A549 (cell line): ENCODE measurements at regions not wholly inside any gene's neighbourhood (a gene's known extent, or its start where the extent isn't known, plus 50 kb on each side); places are given as distances from the start of the nearest gene placed in this dataset.

ENCODE experiments used
- ATAC-seq, 2 experiments: fragments of 200-7000 bp in 1 of 2; fragments of >200 bp in 1 of 2; cut with Nextera tagmentation in 1 of 2; cut with Tn5 transposase in 1 of 2; 3 replicates each; pipeline versions ENCODE4 v1.8.0 to v1.9.1; 2018 to 2020; ENCODE audit warnings: mild to moderate bottlenecking in 1 of 2, moderate library complexity in 1 of 2
- CTCF ChIA-PET: fragments of 300-600 bp; sonication (Branson Sonifier 250); formaldehyde crosslinking; extraction: SDS; loops from one replicate; lab custom pipeline; 2021; ENCODE audit warnings: antibody characterized with exemption, inconsistent platforms; lab: Yijun Ruan, JAX
- POLR2A ChIA-PET: fragments of 350-600 bp; formaldehyde crosslinking; extraction: SDS; loops from one replicate; lab custom pipeline; 2021; ENCODE audit warnings: antibody characterized with exemption, inconsistent platforms; lab: Yijun Ruan, JAX
- DNase-seq, 2 experiments: peaks; one replicate each; pipeline versions ENCODE4 v3.0.0 to v3.0.0-alpha.2; 2011 to 2016; ENCODE audit warnings: low read depth in 1 of 2, low spot score in 1 of 2
- FAIRE-seq: peaks from 2 replicates; lab custom pipeline; 2011; peaks lifted over from hg19 to GRCh38; lab: Jason Lieb, UNC
- H3K27ac ChIP-seq, 2 experiments: fragments of >200 bp; sonication (Bioruptor Twin); formaldehyde crosslinking; 3 replicates each; pipeline ENCODE4 v1.5.1; 2016 to 2017
- H3K4me1 ChIP-seq: fragments of >200 bp; sonication (Bioruptor Twin); formaldehyde crosslinking; 3 replicates; pipeline ENCODE4 v1.6.1; 2016
- H3K4me2 ChIP-seq: fragments of >200 bp; sonication (Bioruptor Twin); formaldehyde crosslinking; 3 replicates; pipeline ENCODE4 v1.6.1; 2016
- H3K4me3 ChIP-seq: fragments of >200 bp; sonication (Bioruptor Twin); formaldehyde crosslinking; 3 replicates; pipeline ENCODE4 v1.5.1; 2016
- H3K9me3 ChIP-seq: fragments of >200 bp; sonication (Bioruptor Twin); formaldehyde crosslinking; 3 replicates; pipeline ENCODE4 v1.6.1; 2016
- CBX2 ChIP-seq: fragments of 200-600 bp; sonication (generic); IDR thresholded peaks from 2 replicates; pipeline ENCODE4 v1.6.1; 2016; ENCODE audit warnings: low read depth, mild to moderate bottlenecking, borderline replicate concordance
- CHD4 ChIP-seq: fragments of 200-600 bp; sonication (generic); IDR thresholded peaks from 2 replicates; pipeline ENCODE4 v1.6.1; 2016; ENCODE audit warnings: antibody characterized with exemption, mild to moderate bottlenecking, borderline replicate concordance
- FOSB ChIP-seq: fragments of 250-450 bp; sonication (Bioruptor Pico); IDR thresholded peaks from 2 replicates; pipeline ENCODE4 v1.5.0; 2020; ENCODE audit warnings: mild to moderate bottlenecking, moderate library complexity
- FOSL2 ChIP-seq, 2 experiments: fragments of 450-650 bp in 1 of 2; fragments of >200 bp in 1 of 2; sonication (Bioruptor Twin) in 1 of 2; formaldehyde crosslinking; IDR thresholded peaks; 2 replicates each; pipeline versions ENCODE4 v1.5.0 to v1.6.1; 2016 to 2020; ENCODE audit warnings: mild to moderate bottlenecking in 1 of 2, moderate library complexity in 1 of 2
- FOXS1 ChIP-seq: fragments of 250-450 bp; sonication (Bioruptor Pico); IDR thresholded peaks from 2 replicates; pipeline ENCODE4 v1.5.0; 2020; ENCODE audit warnings: mild to moderate bottlenecking, moderate library complexity
- GATA3 ChIP-seq: IDR thresholded peaks from 2 replicates; pipeline ENCODE4 v1.6.1; 2012; ENCODE audit warnings: borderline replicate concordance
- HOXA7 ChIP-seq: fragments of 250-450 bp; sonication (Bioruptor Pico); IDR thresholded peaks from 2 replicates; pipeline ENCODE4 v1.5.0; 2020; ENCODE audit warnings: mild to moderate bottlenecking, moderate library complexity
- JUNB ChIP-seq: fragments of >200 bp; sonication (Bioruptor Twin); formaldehyde crosslinking; IDR thresholded peaks from 2 replicates; pipeline ENCODE4 v1.6.1; 2016
- MAFK ChIP-seq: fragments of 450-650 bp; IDR thresholded peaks from 2 replicates; pipeline ENCODE4 v1.6.1; 2014; ENCODE audit not compliant: partially characterized antibody
- RAD21 ChIP-seq, 2 experiments: fragments of >200 bp in 1 of 2; sonication (Bioruptor Twin) in 1 of 2; formaldehyde crosslinking in 1 of 2; IDR thresholded peaks in 1 of 2; conservative IDR thresholded peaks in 1 of 2; 2 replicates in 1 of 2; 3 replicates in 1 of 2; pipeline ENCODE4 v1.6.1; 2012 to 2018; ENCODE audit warnings: inconsistent platforms in 1 of 2
- SMC3 ChIP-seq: fragments of >200 bp; sonication (Bioruptor Twin); formaldehyde crosslinking; IDR thresholded peaks from 3 replicates; pipeline ENCODE4 v1.6.1; 2018; ENCODE audit warnings: inconsistent platforms
- SREBF2 ChIP-seq: fragments of 450-650 bp; IDR thresholded peaks from 2 replicates; pipeline ENCODE4 v1.6.1; 2014; ENCODE audit warnings: mild to moderate bottlenecking, moderate library complexity
- TFCP2L1 ChIP-seq: fragments of 250-450 bp; sonication (Bioruptor Pico); IDR thresholded peaks from 2 replicates; pipeline ENCODE4 v1.5.0; 2021; ENCODE audit warnings: mild to moderate bottlenecking
- ZC3H11A ChIP-seq: fragments of 450-650 bp; IDR thresholded peaks from 2 replicates; pipeline ENCODE4 v1.6.1; 2014; ENCODE audit warnings: antibody characterized with exemption, mild to moderate bottlenecking
- ZFP36 ChIP-seq: fragments of 450-650 bp; IDR thresholded peaks from 2 replicates; pipeline ENCODE4 v1.6.1; 2014; ENCODE audit warnings: borderline replicate concordance; ENCODE audit not compliant: partially characterized antibody
- WGBS: methylation state at CpG from one replicate; pipeline ENCODE4 v1.1.6; 2017; ENCODE audit errors: missing lambda C conversion rate; 5-methylcytosine and 5-hydroxymethylcytosine counted together
- TF ChIP-seq, protein P1 (sequence below): fragments of 250-450 bp; sonication (Bioruptor Pico); IDR thresholded peaks from 2 replicates; pipeline ENCODE4 v1.5.0; 2020; ENCODE audit warnings: low read depth, mild to moderate bottlenecking, moderate library complexity
- TF ChIP-seq, protein P2 (sequence below): fragments of 250-450 bp; sonication (Bioruptor Pico); IDR thresholded peaks from 2 replicates; pipeline ENCODE4 v1.5.0; 2021; ENCODE audit warnings: mild to moderate bottlenecking, moderate library complexity, borderline replicate concordance
- TF ChIP-seq, protein P3 (sequence below): IDR thresholded peaks from 2 replicates; pipeline ENCODE4 v1.6.1; 2012; ENCODE audit warnings: low read depth, borderline replicate concordance
- TF ChIP-seq, protein P4 (sequence below): fragments of >200 bp; sonication (Bioruptor Twin); formaldehyde crosslinking; IDR thresholded peaks from 3 replicates; pipeline ENCODE4 v1.6.1; 2016

DNA sequence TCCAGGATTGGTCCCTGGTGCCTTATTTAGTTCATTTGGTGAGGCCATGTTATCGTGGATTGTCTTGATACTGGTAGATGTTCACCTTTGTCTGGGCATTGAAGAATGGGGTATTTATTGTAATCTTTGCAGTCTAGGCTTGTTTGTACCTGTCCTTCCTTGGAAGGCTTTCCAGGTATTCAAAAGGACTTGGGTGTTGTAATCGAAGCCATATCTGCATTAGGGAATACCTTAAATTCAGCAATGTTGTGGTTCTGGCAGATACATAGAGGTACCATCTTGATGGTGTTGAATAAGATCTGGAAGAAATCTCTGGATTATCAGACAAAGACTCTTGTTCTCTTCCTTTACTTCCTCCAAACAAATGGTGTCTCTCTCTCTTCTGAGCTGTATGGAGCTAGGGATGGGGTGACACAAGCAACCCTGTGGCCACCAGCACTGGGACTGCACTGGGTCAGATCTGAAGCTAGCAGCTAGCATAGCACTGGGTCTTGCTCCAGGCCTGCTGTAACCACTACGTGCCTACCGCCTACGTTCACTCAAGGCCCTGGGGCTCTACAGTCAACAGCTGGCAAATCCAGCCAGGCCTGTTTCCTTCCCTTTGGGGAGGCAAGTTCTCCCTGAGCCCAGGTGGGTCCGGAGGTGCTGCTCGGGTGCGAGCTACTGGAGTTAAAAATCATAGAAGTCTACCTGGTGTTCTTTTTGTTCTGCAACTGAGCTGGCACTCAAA, 261.1 kb upstream of the CITED2 start:
- FAIRE-seq, result no peak
- no peak for DNase-seq
- Histone ChIP-seq H3K27ac (no peak overlapping the region), H3K4me2 (no peak overlapping the region), H3K4me3 (no peak overlapping the region), H3K4me1 (no peaks in the 10 kb centered on the region), H3K9me3 (no peaks in the 10 kb centered on the region)
- TF ChIP-seq FOSB (CRISPR knock-in tag) (no peak), GATA3 (no peak), ZC3H11A (no peak), MAFK (no peak), FOSL2 (IDR thresholded peaks at IDR 0.05) (no peak), FOSL2 (CRISPR knock-in tag; IDR thresholded peaks at IDR 0.05) (no peak), FOXS1 (CRISPR knock-in tag) (no peak), ZFP36 (no peak), CBX2 (no peak)
- TF ChIP-seq, protein P1, sequence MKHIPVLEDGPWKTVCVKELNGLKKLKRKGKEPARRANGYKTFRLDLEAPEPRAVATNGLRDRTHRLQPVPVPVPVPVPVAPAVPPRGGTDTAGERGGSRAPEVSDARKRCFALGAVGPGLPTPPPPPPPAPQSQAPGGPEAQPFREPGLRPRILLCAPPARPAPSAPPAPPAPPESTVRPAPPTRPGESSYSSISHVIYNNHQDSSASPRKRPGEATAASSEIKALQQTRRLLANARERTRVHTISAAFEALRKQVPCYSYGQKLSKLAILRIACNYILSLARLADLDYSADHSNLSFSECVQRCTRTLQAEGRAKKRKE, result no peak
- TF ChIP-seq, protein P2, sequence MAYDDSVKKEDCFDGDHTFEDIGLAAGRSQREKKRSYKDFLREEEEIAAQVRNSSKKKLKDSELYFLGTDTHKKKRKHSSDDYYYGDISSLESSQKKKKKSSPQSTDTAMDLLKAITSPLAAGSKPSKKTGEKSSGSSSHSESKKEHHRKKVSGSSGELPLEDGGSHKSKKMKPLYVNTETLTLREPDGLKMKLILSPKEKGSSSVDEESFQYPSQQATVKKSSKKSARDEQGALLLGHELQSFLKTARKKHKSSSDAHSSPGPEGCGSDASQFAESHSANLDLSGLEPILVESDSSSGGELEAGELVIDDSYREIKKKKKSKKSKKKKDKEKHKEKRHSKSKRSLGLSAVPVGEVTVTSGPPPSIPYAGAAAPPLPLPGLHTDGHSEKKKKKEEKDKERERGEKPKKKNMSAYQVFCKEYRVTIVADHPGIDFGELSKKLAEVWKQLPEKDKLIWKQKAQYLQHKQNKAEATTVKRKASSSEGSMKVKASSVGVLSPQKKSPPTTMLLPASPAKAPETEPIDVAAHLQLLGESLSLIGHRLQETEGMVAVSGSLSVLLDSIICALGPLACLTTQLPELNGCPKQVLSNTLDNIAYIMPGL (CRISPR knock-in tag), result no peak
- TF ChIP-seq, protein P3, sequence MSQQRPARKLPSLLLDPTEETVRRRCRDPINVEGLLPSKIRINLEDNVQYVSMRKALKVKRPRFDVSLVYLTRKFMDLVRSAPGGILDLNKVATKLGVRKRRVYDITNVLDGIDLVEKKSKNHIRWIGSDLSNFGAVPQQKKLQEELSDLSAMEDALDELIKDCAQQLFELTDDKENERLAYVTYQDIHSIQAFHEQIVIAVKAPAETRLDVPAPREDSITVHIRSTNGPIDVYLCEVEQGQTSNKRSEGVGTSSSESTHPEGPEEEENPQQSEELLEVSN, result no peak
- POLR2A ChIA-PET, result no interaction called here
- WGBS, result 69% methylated on average over 7 of the region's 8 CpGs
- CTCF ChIA-PET, result no interaction called here
- ATAC-seq, result no peak

DNA sequence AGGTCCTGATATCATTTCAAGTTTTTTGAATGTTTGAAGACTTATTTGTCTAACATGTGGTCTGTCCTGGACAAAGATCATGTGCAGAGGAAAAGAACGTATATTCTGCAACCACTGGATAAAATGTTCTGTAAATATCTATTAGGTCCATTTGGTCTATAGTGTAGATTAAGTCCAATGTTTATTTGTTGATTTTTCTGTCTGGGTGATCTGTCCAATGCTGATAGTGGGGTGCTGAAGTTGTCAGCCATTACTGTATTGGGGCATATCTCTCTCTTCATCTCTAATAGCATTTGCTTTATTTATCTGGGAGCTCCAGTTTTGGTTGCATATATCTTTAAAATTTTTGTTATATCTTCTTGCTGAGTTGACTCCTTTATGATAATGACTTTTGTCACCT, 258.4 kb upstream of the CITED2 start:
- ATAC-seq (no peak), DNase-seq (no peak), FAIRE-seq (no peak)
- CTCF ChIA-PET, result no interaction called here
- TF ChIP-seq HOXA7 (CRISPR knock-in tag) (no peak), CHD4 (no peak), JUNB (no peak), SREBF2 (no peak)
- TF ChIP-seq, protein P4, sequence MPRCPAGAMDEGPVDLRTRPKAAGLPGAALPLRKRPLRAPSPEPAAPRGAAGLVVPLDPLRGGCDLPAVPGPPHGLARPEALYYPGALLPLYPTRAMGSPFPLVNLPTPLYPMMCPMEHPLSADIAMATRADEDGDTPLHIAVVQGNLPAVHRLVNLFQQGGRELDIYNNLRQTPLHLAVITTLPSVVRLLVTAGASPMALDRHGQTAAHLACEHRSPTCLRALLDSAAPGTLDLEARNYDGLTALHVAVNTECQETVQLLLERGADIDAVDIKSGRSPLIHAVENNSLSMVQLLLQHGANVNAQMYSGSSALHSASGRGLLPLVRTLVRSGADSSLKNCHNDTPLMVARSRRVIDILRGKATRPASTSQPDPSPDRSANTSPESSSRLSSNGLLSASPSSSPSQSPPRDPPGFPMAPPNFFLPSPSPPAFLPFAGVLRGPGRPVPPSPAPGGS, result no peak
- WGBS, result 78% methylated on average over 1 of the region's 1 CpG
- H3K4me3 ChIP-seq, result no peak overlapping the region
- no peaks in the 10 kb centered on the region for H3K4me1 ChIP-seq
- no peaks in the 10 kb centered on the region for H3K9me3 ChIP-seq
- POLR2A ChIA-PET, result no interaction called here
- H3K27ac ChIP-seq, result no peak overlapping the region
- H3K4me2 ChIP-seq, result no peak overlapping the region

DNA sequence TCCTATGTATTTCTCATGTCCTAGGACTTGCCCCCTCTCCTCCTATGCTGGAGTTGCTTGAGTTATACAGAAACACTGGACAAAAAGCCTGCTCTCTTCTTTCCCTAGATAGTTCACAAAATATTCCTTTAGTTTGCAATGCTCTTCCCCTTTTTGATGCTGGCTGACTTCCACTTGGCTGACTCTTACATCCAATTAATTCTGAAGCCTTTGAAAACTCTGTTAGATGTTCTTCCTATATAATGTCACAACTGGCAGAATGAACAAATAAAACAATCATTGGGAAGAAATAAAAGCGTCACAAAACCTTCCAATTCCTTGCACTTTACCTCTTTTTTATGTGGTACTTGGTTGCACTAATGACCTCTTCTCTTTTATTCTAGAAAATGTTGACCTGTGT, 253.8 kb upstream of the CITED2 start:
- Histone ChIP-seq H3K4me2 (no peak overlapping the region), H3K4me1 (no peaks in the 10 kb centered on the region), H3K27ac (no peak overlapping the region), H3K9me3 (no peaks in the 10 kb centered on the region), H3K4me3 (no peak overlapping the region)
- ChIA-PET POLR2A (no interaction called here), CTCF (interaction anchor here (1.1 kb wide), 1 partner anchor 157 kb away, joined by 3 read pairs; no protein-coding TSS in a partner anchor)
- TF ChIP-seq SMC3 (no peak), TFCP2L1 (CRISPR knock-in tag) (no peak), MAFK (no peak), RAD21 (conservative IDR thresholded peaks at IDR 0.05 in 1 of 2, IDR thresholded peaks at IDR 0.05 in 1 of 2) (no peak)
- no peak for FAIRE-seq
- ATAC-seq, result no peak
- WGBS, result 86% methylated on average over 1 of the region's 1 CpG
- DNase-seq, result no peak
